ENCODE measurements at regions not wholly inside any gene's neighbourhood (a gene's known extent, or its start where the extent isn't known, plus 50 kb on each side); places are given as distances from the start of the nearest gene placed in this dataset.

DNA sequence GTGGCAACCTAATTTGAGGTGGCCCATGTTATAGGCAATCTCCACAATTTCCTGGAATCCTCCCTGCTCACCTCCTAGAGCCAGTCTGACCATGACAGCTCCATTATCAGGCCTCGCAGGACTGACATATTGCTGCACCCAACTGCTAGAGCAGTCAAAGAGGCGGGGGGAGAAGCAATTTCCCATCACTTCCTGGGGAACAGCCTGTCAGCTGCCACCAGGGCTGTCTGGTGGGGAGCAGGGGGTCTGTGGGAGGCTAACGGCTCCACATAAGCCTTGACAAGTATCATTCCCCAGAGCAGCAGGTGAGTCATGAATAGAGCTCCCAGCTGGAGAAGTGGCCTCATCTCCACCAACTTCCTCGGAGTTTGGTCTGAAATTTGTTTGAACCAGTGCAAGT lies 322.9 kb downstream of the MATN1 start:
- DNase-seq, result no peak

DNA sequence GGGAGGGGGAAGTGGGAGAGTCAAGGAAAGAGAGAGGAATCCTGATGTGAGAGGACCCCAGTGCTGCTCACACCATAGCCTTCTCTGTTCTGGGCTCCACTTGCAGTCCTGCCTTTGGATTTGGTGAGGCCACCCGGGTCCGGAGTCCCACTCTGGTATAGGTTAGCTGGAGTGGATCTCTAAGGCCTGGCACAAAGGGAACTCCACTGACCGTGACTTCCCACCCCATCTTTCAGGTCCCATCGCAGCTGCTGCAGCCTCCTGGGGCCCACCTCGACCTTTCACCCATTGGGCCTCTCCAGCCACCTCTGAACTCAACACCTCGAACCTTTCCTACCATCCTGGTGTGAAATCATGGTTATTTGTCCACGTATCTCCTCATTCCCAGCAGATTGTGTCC lies 324.4 kb downstream of the MATN1 start:
- no peak for DNase-seq

DNA sequence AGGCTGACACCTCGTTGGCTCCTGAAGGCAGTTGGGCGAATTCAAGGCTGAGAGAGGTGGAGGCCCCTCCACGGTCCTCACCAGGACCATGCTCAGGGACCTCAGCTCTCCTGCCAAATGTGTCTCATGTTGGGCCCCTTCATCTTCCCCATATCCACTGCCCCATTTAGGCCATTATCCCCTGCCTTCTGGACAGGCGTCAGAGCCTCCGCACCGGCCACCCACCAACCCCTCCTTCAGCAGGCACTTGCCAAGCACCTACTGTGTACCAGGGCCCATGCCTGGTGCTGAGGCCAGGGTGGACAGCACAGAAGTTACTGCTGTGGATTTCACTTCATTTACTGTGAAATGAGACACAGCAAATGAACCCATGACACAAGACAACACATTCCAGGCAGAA lies 325.8 kb downstream of the MATN1 start:
- no peak for DNase-seq

DNA sequence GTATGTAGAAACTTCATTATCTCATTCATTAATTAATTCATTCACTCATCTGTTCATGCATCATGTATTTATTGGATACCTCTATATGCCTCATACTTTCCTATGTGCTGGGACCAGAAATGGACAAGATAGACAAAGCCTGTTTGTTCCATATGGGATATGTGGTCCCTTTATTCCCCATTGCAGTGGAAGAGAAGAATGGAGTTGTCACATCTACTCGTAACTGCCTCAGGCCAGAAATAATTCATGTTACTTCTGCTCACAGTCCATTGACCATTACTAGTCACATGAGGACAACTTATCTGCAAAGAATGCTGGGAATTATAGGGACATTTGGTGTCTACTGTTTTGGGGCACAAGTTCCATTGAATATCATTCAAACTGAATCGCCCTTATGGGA lies 327.8 kb downstream of the MATN1 start:
- DNase-seq, result no peak

DNA sequence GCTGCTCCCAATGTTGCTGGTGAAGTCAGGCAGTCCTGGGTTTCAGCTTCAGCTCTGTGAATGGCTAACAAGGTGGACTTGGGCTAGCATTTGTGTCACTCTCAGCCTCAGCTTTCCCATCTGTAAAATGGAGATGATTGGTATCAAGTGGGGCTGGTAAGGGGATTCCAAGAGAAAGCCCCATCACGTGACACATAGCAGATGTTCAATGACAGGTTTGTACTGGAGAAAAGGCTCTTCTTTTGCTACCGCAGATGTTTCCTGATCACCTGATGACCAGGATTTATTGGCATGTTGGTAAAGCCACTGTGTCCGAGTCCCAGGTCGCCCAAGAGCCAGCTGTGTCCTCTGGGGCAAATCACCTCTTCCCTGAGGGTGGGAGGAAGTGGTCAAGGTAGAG lies 335.0 kb downstream of the MATN1 start:
- DNase-seq, result no peak

DNA sequence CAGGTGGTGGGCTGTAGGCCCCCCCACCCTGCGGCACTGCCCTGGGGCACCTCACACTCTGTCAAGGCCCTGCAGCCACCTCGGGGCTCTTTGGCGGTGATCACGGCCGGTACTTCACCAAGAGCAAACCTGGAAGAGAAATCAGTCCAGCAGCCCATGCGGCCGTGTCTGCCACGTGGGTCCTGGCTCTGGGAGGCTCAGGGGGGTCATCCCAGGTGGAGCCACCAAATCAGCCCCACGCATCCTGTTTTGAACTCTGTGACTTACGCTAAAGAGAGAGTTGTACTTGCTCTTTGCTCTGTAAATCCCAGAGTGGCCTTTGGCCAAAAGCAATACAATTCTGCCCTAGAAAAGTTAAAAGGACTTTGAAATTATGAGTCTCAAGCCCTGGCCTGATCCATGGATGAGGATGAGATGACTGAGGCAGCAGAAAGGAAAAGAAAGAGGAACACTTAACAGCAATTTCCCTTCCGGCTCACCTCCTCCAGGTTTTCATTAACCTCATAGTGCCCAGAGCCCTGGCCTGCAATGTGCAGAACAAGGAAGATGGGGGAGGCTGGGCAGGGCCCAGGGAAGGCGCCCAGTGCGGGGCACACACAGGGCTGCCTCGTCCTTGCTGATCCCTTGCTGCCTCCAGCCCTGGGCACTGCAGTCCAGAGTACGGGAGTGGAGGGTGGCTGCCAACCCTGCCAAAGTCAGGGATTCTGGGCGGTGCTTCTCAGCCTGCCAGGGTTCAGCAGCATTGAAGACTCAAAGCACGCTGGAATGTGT lies 337.0 kb downstream of the MATN1 start:
- DNase-seq, result no peak

DNA sequence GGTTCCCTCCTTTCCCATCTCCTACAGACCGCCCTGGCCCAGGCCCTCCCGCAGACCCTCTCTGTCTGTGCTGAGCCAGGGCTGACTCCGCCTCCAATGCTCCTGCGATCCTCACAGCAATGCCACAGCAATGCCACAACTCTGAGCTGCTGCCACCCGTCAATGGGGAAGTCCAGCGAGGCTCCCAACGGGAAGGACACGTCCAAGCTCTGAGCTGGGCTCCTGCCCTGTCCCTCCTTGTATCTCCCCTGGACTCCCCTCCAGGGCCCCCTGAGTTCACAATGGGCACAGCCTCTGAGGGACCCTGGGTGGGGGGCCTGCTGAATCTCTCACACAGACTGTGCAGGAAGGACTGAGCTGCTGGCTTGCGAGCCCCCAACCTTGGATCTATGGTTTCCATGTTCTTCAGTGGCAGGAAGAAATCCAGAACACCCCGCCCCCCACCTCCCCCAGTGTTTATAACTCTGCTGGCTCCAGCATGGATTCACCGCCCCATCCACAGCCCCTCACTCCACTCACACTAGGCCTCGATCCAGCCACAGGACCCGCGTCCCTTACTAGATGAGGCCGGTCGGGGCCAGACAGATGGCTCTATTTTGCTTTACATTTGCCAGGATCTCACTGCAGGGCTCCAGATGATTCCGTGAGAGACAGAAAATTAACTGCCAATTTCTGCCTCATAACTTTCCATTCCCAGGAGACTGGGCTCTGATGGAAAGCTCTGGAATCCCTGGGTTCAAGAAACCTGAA lies 338.0 kb downstream of the MATN1 start:
- DNase-seq, result no peak

DNA sequence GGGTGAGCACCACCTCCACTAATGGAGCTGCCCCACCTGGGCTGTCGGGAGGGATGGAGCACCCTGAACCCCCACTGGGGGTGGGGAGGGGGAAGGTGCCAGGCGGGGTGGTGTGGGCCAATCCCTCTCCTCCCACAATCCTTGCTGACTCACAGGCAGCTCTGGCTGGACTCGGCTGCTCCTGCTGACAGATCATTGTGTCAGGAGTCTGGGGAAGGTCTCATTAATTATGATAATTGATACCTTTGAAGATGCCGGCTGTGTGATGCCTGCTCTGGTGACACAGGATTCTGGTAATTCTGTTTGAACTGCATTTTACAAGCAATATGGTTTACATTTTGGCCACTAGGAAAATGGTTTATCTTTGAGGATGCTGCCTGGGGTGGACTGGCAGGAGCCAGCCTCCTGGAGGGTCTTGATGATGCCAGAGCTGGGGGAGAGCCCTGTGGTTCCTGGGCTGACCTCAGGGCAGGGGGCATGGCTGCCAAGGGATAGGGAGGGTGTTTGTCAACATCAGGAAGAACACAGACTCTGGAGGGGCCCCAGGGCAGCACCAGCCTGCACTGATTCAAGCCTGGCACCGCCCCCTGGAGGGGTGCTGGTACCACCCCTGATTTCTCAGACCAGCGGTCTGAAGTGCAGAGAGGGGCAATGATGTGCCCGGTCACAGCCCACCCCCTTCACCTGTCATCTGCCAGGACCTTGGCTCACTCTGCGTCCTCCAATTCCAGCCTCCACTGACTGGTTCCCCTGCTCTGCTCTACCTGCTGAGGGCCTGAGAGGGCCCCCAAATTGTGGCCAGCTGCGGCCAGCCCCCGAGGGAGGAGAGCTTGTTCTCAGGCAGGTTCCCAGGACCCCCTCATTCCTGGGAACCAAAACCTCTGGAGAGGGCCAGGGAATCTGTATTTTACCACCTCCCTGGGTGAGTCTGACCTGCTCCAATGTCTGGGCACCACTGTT lies 338.8 kb downstream of the MATN1 start:
- no peak for DNase-seq

DNA sequence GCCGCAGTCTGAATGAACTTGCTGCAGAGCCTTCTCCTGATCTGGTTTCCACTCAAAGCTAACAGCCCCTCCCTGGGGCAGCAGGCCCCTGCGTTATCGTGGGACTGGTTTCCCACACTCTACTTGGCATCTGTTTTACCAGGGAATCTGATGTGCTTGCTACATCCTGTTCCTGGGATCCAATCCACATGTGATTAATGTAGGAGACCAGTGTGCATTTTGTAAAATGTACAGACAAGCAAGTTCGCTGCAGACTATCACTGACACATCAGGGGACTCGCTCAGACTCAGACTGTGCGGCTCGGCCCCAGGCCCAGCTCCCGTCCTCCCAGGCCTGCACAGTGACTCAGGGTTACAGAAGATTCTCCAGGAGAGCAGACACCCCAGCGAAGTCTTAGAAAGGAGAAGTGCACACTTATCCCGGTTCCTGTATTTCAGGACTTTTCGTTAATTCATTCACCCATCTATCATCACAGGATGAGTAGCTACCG lies 340.1 kb downstream of the MATN1 start:
- DNase-seq, result no peak

DNA sequence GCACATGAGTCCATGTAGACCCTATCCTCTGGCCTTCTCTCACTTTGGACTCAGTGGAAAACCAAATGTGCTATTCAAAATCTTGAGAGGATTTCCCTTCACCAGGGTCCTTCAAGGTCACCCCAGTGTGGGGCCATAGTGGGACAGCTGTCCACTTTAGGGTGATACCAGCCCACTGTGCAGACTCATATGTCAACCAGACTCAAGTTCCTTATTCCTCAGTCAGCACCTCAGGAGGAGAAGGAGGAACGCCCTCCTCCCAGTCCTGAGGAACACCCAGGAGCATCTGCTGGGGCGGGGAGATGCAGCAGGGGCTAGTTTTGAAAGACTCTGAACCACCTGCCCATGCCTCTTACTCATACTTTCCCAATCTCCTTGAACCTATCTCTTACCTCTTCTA lies 340.9 kb downstream of the MATN1 start:
- no peak for DNase-seq

DNA sequence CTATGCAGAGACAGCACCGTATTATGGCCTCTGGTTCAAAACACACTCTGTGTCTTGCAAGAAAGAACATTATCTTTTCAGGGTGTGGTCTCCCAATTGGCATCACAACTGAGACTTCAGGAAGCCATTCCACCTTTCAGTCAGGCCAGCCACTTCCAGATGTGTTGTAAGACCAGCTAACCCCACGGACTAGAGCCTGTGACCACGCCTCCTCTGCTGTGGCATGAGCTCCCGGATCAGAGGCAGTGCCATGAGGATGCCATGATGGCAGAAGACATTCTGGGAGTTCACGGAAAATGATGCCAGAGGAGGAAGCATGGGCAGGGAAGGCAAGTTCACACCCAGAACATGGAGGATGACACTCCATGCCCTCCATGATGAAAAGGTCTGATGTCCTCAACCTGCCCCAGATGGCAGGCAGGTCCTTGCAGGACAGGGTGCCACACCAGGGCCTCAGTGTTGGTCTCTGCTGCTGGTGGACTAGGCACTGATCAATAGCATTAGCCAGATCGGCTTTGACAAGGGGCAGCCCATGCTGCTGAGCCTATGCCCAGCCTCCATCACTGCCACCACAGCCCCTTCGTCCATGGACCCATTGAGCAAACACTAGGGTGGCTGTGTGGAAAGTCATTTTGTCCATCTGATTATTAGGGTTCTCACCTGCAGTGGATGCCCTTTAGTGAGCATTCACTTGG lies 341.6 kb downstream of the MATN1 start:
- DNase-seq, result no peak

DNA sequence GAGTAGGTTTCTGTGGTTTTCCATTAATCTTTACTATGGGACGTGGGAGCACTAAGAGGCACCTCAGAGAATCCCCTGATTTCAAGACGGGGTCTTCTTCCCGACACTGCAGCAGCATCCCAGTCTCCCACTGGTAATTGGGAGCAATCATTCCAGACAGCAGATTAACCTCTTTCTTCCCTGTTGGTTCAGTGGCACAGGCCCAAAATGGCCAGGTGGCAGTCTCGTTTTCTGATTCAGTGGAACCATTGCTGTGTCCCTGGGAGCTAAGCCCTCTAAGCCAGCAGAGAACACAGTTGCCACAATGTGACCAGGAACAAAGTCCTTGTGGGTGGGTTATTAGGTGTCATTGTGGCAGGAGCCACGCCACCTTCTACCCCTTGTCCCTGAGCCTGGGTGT lies 342.1 kb downstream of the MATN1 start:
- no peak for DNase-seq

DNA sequence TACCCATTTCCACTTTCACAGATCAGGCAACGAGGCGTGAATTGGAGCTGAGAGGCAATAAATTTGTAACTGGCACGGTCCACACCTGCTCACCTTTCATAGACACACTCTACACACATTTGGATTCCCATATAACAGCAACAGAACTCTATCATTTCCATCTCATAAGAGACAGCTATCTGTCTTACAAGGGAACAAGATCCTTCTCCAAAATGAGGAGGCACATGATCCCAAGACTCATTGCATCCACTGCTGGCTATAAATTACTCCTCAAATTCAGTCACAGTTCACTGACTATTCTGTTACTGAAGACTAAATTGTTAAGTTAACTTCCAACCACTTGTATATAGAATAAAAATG lies 342.8 kb downstream of the MATN1 start:
- no peak for DNase-seq

DNA sequence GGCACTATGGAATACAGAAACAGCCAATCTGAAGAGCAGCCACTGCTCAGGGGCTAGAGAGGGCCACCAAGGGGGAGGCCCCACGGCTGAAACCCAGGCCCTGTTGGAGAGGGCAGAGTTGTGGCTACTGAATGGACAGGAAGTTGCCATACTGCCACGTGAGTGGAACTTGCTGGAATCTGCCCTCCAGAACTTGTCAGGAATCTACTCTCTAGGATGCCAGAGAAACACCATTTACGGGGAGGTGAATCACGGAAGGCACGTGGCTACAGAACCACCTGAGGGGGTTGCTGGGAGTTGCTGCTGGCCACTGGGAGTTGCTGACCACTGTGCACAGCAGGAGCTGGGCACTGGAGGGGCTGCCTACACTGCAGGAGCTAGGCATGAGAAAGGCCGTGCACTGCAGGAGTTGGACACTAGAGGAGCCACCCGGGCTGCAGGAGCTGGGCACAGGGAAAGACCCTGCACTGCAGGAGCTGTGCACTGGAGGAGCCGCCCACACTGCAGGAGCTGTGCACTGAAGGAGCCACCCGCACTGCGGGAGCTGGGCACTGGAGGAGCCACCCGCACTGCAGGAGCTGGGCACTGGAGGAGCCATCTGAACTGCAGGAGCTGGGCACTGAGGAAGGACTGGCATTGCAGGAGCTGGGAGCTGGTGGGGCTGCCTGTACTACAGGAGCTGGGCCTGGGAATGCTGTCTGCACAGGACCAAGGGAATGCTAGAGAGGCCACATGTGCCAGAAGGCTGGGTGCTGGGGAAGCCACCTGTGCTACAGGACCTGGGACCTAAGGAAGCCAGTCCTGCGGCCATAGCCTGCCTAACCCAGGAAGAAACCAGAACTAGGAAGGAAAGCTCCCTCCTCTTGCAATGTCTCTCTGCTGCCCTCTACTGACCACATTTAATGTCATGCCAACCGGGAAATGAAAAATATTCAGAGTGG lies 343.4 kb downstream of the MATN1 start:
- peak; percentile 70 for DNase-seq

DNA sequence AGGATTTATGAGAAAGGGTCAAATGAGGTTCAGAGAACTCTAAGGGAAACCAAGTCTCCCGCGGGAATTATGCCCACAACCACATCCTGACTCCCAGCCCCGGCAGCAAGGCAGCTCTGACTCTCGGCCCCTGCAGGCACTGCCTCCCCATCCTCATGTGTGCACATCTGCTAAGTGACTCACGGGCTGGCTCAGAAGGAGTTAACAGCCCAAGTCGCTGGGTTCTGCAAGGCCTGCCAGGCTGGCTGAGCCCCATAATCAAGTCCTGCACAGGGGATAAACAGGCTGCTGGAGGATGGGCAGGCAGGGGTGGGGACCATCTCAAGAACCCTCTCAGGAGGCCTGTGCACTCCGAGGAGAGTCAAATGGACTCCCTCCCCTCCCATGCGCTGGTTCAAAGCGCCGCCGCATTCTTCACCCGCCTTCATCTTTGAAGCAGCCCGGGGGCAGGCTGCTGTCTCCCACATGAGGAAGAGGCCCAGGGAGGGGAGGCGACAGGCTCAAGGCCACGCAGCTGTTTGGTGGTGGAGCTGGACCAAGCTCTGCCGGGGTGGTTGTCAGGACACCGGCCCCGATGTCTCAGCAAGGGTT lies 344.3 kb downstream of the MATN1 start:
- no peak for DNase-seq

DNA sequence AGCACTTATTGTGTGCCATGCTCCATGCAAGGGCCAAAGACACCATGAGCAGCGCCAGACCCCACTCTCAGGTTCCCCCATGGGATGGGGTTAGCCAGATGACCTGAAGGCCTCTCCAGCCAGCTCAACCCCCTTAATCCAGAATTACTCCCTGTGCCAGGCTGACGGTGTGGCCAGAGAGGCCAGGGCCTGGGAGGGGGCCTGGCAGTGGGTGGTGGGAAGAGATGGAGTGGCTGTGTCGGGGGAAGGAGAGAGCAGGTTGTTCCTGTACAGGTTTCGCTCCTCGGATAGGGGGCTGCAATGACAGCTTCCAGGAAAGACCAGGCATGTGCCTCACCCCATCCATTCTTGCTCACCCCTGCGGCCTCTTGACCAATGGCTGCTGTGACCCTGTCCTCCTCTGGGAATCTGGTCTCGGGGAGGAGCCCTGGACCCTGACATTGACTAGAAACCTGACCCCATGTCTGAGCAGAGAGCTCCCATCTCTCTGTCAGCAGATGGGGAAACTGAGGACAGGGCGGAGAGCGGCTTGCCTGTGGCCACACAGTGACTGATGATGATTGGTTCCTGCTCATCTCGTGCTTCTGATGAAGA lies 345.3 kb downstream of the MATN1 start:
- DNase-seq, result no peak

DNA sequence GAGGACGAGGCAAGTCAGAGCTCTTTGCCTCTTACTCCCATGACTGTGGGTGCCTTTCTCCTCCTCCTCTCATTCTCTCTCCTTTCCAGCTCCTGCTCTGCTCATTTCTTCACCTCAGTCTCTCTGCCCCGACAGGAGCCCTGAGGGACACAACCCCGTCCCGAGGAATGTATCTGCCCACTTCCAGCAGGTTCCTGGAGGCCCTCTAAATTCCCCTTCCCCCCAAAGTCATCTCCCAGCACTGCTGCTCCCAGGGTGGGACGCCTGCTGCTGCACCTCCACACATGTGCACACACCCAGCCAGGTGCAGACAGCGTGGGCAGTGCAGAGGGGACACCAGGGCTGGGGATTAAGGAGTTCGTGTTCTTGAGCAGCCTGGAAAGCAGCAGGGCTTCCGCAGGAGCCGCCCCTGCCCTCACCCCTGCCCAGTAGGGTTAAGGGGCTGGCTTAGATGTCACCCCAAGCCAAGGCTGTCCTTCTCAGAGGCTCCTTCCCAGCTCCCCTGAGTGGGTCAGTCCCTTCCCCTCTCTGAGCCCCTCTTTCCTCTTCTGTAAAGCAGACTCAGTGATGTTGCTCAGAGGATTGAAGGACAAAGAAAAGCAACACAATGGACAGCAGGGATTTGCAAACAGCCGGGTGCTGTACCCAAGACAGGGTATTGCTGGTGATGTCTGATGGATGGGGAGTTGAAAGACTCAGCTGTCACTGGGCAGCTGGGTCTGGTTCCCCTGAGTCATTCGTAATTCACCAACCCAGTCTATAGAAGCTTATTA lies 346.0 kb downstream of the MATN1 start:
- no peak for DNase-seq

DNA sequence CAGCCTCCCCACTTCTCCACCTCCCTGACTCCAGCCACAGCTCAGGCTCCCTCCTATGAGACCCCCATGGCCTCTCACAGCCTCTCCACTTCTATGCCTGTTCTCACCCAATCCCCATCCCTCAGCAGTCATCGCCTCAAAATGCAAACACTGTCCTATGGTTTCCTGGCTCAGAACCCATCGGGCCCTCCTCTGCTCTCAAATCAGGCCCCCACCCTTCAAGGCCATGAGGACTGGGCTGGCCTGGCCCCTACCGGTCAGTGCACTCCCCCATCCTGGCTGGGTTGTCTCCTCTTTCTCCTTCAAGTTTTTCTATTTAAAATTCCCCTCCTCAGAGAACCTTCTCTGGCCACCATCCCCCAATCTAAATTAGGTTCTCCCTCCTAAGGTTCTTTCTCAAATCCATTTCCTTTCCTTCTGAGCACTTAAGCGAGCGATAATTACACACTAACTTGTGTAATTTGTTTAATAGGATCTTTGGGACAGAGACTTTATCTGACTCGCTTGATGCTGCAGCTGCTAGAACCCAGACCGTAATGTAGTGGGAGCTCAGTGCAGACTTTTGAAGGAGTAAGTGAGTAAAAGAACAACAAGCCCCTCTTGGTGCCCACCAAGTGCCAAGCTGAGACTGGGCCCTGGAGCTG lies 347.2 kb downstream of the MATN1 start:
- no peak for DNase-seq

DNA sequence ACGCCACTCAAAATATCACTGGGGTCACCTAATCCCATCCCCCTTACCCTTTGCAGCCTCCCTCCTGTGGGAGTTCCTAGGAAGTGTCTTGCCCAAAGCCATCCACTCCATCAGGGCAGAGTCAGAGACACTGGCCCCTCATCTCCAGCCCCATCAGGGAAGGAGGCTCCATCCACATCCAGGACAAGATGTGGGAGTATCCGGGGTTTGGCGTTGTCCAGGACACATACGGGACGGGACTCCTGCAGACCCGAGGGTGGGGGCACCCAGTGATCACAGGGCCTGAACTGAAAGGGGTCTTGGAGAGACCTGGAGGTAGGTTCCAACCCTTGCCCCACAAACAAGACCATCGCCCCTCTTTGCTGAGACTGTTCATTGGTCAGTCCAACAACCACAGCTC lies 348.2 kb downstream of the MATN1 start:
- no peak for DNase-seq
